Jurkat, Clone E6-1 (cell line): ENCODE measurements at regions not wholly inside any gene's neighbourhood (a gene's known extent, or its start where the extent isn't known, plus 50 kb on each side); places are given as distances from the start of the nearest gene placed in this dataset.
"Not testable (repeated sequence)": the region's sequence is repeated elsewhere in the genome, so short reads cannot be mapped to it uniquely, and the experiment has no call there.

Experiments
- DNase-seq: peaks from one replicate; pipeline ENCODE4 v3.0.0-alpha.2; 2011; ENCODE audit warnings: low read depth, low spot score
- H3K4me3 ChIP-seq: 2 replicates; pipeline ENCODE4 v1.5.1; 2011; ENCODE audit warnings: mild to moderate bottlenecking, low read length, control low read depth, moderate library complexity

- DNase-seq: no peak
- no peak overlapping the region for H3K4me3 ChIP-seq
Observed at GRCh38 chr6:147925826-147926225, 416.8 kb upstream of the SASH1 start.

GRCh38 chr6:147930745-147931144 lies 411.9 kb upstream of the SASH1 start:
- DNase-seq: no peak
- no peak overlapping the region for H3K4me3 ChIP-seq

GRCh38 chr6:147933224-147933623 lies 409.4 kb upstream of the SASH1 start:
- no peak for DNase-seq
- H3K4me3 ChIP-seq: no peak overlapping the region

- no peak for DNase-seq
- H3K4me3 ChIP-seq: no peak overlapping the region
Observed at GRCh38 chr6:147935656-147936055, 407.0 kb upstream of the SASH1 start.

GRCh38 chr6:147936703-147937470 lies 405.8 kb upstream of the SASH1 start:
- no peak overlapping the region for H3K4me3 ChIP-seq
- no peak for DNase-seq

GRCh38 chr6:147941143-147941542 lies 401.5 kb upstream of the SASH1 start:
- DNase-seq: no peak
- H3K4me3 ChIP-seq: no peak overlapping the region

- no peak for DNase-seq
- H3K4me3 ChIP-seq: no peak overlapping the region
Observed at GRCh38 chr6:147942363-147942762, 400.3 kb upstream of the SASH1 start.

- DNase-seq: no peak
- H3K4me3 ChIP-seq: no peak overlapping the region
Observed at GRCh38 chr6:147944122-147944521, 398.5 kb upstream of the SASH1 start.

- no peak for DNase-seq
Observed at GRCh38 chr6:147947521-147947920, 395.1 kb upstream of the SASH1 start.

GRCh38 chr6:147949981-147950622 lies 392.5 kb upstream of the SASH1 start:
- no peak for DNase-seq
- H3K4me3 ChIP-seq: no peak overlapping the region

More at GRCh38 chr6:147947521-147947920, 395.1 kb upstream of the SASH1 start:
- no peak overlapping the region for H3K4me3 ChIP-seq

- no peak for DNase-seq
- no peak overlapping the region for H3K4me3 ChIP-seq
Observed at GRCh38 chr6:147950623-147950987, 392.0 kb upstream of the SASH1 start.

- no peak for DNase-seq
- no peak overlapping the region for H3K4me3 ChIP-seq
Observed at GRCh38 chr6:147951726-147952125, 390.9 kb upstream of the SASH1 start.

- H3K4me3 ChIP-seq: no peak overlapping the region
- no peak for DNase-seq
Observed at GRCh38 chr6:147954938-147955337, 387.7 kb upstream of the SASH1 start.

GRCh38 chr6:147958683-147959082 lies 384.0 kb upstream of the SASH1 start:
- DNase-seq: no peak
- H3K4me3 ChIP-seq: no peak overlapping the region

- DNase-seq: no peak
- H3K4me3 ChIP-seq: no peak overlapping the region
Observed at GRCh38 chr6:147961481-147962141, 381.0 kb upstream of the SASH1 start.

- H3K4me3 ChIP-seq, DNase-seq: not testable (repeated sequence)
Observed at GRCh38 chr6:147965448-147965847, 377.2 kb upstream of the SASH1 start.

GRCh38 chr6:147970970-147971369 lies 371.7 kb upstream of the SASH1 start:
- peak; percentile 3 for DNase-seq

GRCh38 chr6:147972448-147972847 lies 370.2 kb upstream of the SASH1 start:
- DNase-seq: no peak
- no peak overlapping the region for H3K4me3 ChIP-seq

More at GRCh38 chr6:147970970-147971369, 371.7 kb upstream of the SASH1 start:
- H3K4me3 ChIP-seq: no peak overlapping the region

- DNase-seq: no peak
- no peak overlapping the region for H3K4me3 ChIP-seq
Observed at GRCh38 chr6:147973806-147974205, 368.8 kb upstream of the SASH1 start.

GRCh38 chr6:147974376-147974775 lies 368.3 kb upstream of the SASH1 start:
- no peak for DNase-seq
- no peak overlapping the region for H3K4me3 ChIP-seq
